GM13977 (cell line): ENCODE measurements at regions not wholly inside any gene's neighbourhood (a gene's known extent, or its start where the extent isn't known, plus 50 kb on each side); places are given as distances from the start of the nearest gene placed in this dataset.

ENCODE experiments used
- DNase-seq: peaks from one replicate; pipeline ENCODE4 v3.0.0; 2012; ENCODE audit warnings: low spot score
- in situ Hi-C: fragments of 300-500 bp; cut with MboI; formaldehyde crosslinking; loops from one replicate; pipeline ENCODE4 v1.12.0; 2022; ENCODE audit warnings: low sequenced_read_pairs, low pct_unique_long_range_greater_than_20kb, mixed read lengths, inconsistent platforms; ENCODE audit not compliant: unreplicated experiment
- TF ChIP-seq, protein P1 (sequence below): IDR thresholded peaks from 2 replicates; pipeline ENCODE4 v1.5.1; 2012; ENCODE audit warnings: mild to moderate bottlenecking, control low read depth; ENCODE audit not compliant: insufficient read depth; ENCODE audit errors: extremely low read depth, missing control alignments

DNA sequence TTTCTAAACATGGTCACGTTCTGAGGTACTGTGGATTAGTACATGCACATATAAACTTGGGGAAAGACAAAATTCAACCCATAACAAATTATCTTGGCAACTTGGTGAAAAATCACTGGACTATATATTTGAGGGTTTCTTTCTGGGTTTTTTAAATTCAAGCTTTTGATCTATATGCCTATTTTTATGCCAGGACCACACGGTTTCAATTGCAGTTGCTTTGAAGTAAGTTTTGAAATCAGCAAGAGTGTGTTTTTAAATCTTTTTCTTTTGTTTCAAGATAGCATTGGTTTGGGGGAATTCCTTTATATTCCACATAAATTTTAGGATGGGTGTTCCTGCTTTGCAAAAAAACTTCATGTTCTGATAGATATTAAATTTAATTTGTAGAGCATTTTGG, 406.4 kb upstream of the VWC2 start:
- in situ Hi-C loops = no loop called here
- DNase-seq = no peak
- TF ChIP-seq, protein P1, sequence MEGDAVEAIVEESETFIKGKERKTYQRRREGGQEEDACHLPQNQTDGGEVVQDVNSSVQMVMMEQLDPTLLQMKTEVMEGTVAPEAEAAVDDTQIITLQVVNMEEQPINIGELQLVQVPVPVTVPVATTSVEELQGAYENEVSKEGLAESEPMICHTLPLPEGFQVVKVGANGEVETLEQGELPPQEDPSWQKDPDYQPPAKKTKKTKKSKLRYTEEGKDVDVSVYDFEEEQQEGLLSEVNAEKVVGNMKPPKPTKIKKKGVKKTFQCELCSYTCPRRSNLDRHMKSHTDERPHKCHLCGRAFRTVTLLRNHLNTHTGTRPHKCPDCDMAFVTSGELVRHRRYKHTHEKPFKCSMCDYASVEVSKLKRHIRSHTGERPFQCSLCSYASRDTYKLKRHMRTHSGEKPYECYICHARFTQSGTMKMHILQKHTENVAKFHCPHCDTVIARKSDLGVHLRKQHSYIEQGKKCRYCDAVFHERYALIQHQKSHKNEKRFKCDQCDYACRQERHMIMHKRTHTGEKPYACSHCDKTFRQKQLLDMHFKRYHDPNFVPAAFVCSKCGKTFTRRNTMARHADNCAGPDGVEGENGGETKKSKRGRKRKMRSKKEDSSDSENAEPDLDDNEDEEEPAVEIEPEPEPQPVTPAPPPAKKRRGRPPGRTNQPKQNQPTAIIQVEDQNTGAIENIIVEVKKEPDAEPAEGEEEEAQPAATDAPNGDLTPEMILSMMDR = no peak

- in situ Hi-C loops = no loop called here
- TF ChIP-seq, protein P1 = no peak
- DNase-seq = no peak
These were observed 401.7 kb upstream of the VWC2 start for GRCh38 chr7:49371771-49372170.

DNA sequence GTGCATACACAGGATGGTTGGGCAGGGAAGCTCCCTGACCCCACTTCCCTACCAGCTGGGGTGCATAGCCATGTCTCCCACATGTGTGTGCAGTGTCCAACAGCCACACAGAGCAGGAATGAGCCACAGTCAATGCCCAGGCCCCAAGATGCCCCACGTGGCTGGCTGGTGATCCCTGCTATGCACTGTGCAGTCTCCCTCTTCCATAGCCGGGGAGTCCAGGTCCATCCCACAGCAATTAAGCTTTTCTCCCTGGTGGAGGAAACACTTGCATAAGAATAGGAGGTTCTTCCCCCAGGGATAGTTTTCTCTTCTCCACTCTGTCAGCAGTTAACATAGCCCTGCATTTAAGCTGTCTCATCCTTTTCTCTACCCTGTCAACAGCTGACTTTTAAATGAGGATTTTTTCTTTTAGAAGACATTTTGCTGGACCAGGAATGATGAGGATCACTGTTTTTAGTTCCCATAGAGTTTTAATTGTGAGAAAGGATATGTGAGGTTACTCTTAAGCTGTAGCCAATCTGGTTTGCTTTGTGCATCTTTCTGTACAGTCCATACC, 396.5 kb upstream of the VWC2 start:
- no peak for DNase-seq
- in situ Hi-C loops = no loop called here
- TF ChIP-seq, protein P1 = no peak

- in situ Hi-C loops = no loop called here
- TF ChIP-seq, protein P1 = no peak
- no peak for DNase-seq
These were observed 386.6 kb upstream of the VWC2 start for GRCh38 chr7:49386792-49387191.

DNA sequence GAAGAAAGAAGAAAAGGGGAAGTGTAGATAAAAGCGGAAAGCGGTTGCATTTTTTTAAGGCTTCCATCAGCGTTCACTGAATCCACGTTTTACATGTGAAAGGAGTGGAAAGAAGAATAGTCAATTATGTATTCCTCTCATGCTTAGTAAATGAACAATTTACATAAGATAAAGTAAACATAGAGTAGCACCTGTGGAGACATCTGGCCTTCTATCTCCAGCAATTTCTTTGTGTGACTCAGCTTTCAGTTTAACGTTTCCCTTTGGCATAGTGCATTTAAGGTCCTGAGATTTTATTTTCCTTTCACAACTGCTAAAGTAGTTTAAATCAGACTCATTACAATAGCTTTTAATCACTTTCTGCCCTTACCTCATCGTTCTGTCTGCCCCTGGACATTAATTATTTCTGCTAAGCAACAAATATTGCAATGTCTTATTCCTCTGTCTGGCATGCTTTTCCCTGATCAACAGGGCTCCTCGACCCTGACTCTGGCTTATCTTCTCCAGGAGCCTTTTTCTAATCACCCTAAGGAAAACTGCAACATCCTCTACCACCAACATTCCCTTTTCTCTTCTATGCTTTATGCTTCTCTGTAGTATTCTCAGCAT, 383.5 kb upstream of the VWC2 start:
- no peak for DNase-seq
- in situ Hi-C loops = no loop called here
- TF ChIP-seq, protein P1 = no peak

DNA sequence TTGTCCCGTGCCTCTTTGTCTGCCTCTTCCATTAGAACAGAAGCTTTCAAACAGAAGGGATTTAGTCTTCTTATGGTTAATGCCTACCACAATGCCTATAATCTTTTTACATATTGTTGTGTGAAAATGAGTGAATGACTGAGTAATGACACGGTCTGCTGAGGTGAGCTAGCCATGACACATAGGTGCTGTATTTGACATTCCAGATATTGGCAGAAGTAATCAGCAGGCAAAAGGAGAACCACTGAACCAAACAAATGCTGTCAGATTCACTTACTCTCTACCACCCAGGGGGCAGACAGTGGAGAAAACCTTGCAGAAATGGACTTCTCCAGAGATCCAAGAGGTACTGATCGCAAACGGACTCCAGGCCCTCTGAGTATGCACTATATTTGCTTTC, 377.2 kb upstream of the VWC2 start:
- TF ChIP-seq, protein P1 = no peak
- DNase-seq = no peak
- in situ Hi-C loops = no loop called here
